HFFc6 (cell line): ENCODE measurements at regions not wholly inside any gene's neighbourhood (a gene's known extent, or its start where the extent isn't known, plus 50 kb on each side); places are given as distances from the start of the nearest gene placed in this dataset.
"Not testable (repeated sequence)": the region's sequence is repeated elsewhere in the genome, so short reads cannot be mapped to it uniquely, and the experiment has no call there.

Experiments
- DNase-seq: peaks from one replicate; pipeline ENCODE4 v3.0.0-alpha.2; 2018
- H3K27ac Mint-ChIP-seq: 2 replicates; pipeline ENCODE4 v1.8.0; 2020; ENCODE audit warnings: mild to moderate bottlenecking, mixed read lengths
- H3K27me3 Mint-ChIP-seq: 2 replicates; pipeline ENCODE4 v1.8.0; 2021; ENCODE audit warnings: mild to moderate bottlenecking, moderate library complexity, mixed read lengths; ENCODE audit not compliant: insufficient read depth
- H3K36me3 Mint-ChIP-seq: 2 replicates; pipeline ENCODE4 v1.8.0; 2021; ENCODE audit warnings: low read depth, mixed read lengths
- H3K4me1 Mint-ChIP-seq: 2 replicates; pipeline ENCODE4 v1.8.0; 2020; ENCODE audit warnings: low read depth, mixed read lengths
- H3K4me3 Mint-ChIP-seq: 2 replicates; pipeline ENCODE4 v1.8.0; 2020; ENCODE audit warnings: mild to moderate bottlenecking, moderate library complexity, mixed read lengths
- H3K9me3 Mint-ChIP-seq: 2 replicates; pipeline ENCODE4 v1.8.0; 2020; ENCODE audit warnings: mild to moderate bottlenecking, mixed read lengths
- CTCF ChIP-seq: fragments of 200-600 bp; sonication (generic); IDR thresholded peaks from 2 replicates; pipeline ENCODE4 v1.5.0; 2021; ENCODE audit warnings: antibody characterized with exemption, mild to moderate bottlenecking

- peak overlapping the region; percentile 73; the same call in 1 of the 2 replicates for H3K4me3 Mint-ChIP-seq
- no peak overlapping the region for H3K27ac Mint-ChIP-seq
- peaks cover 7% of the 10 kb centered on the region; the same call in 1 of the 2 replicates for H3K4me1 Mint-ChIP-seq
- H3K9me3 Mint-ChIP-seq = peaks cover 4% of the 10 kb centered on the region; the same call in 1 of the 2 replicates
- H3K27me3 Mint-ChIP-seq = no peaks in the 10 kb centered on the region; the same call in 1 of the 2 replicates
- DNase-seq = no peak
- no peaks in the 10 kb centered on the region; the same call in 1 of the 2 replicates for H3K36me3 Mint-ChIP-seq
- TF ChIP-seq CTCF = no peak
Measured at GRCh38 chr9:30075022-30075421, 2309.4 kb upstream of the ACO1 start.

- Mint-ChIP-seq H3K9me3 (peaks cover 4% of the 10 kb centered on the region; the same call in 1 of the 2 replicates), H3K4me1 (peaks cover 7% of the 10 kb centered on the region; the same call in 1 of the 2 replicates), H3K27me3 (no peaks in the 10 kb centered on the region; the same call in 1 of the 2 replicates), H3K36me3 (no peaks in the 10 kb centered on the region; the same call in 1 of the 2 replicates), H3K4me3 (peak overlapping the region; percentile 73; the same call in 1 of the 2 replicates), H3K27ac (no peak overlapping the region)
- no peak for DNase-seq
- no peak for TF ChIP-seq CTCF
Measured at GRCh38 chr9:30075451-30076199, 2308.8 kb upstream of the ACO1 start.

GRCh38 chr9:30078195-30078594, 2306.2 kb upstream of the ACO1 start:
- TF ChIP-seq CTCF = no peak
- DNase-seq = no peak
- H3K27me3 Mint-ChIP-seq = no peaks in the 10 kb centered on the region; the same call in 1 of the 2 replicates
- no peak overlapping the region for H3K27ac Mint-ChIP-seq
- no peaks in the 10 kb centered on the region; the same call in 1 of the 2 replicates for H3K36me3 Mint-ChIP-seq
- H3K4me1 Mint-ChIP-seq = peaks cover 7% of the 10 kb centered on the region; the same call in 1 of the 2 replicates
- peaks cover 4% of the 10 kb centered on the region; the same call in 1 of the 2 replicates for H3K9me3 Mint-ChIP-seq
- H3K4me3 Mint-ChIP-seq = no peak overlapping the region

GRCh38 chr9:30089428-30089827, 2295.0 kb upstream of the ACO1 start:
- DNase-seq = no peak
- H3K36me3 Mint-ChIP-seq = no peaks in the 10 kb centered on the region; the same call in 1 of the 2 replicates
- H3K4me3 Mint-ChIP-seq = no peak overlapping the region
- no peaks in the 10 kb centered on the region for H3K4me1 Mint-ChIP-seq
- H3K9me3 Mint-ChIP-seq = no peaks in the 10 kb centered on the region; the same call in 1 of the 2 replicates
- H3K27ac Mint-ChIP-seq = no peak overlapping the region
- no peaks in the 10 kb centered on the region for H3K27me3 Mint-ChIP-seq
- no peak for TF ChIP-seq CTCF

- no peak for TF ChIP-seq CTCF
- no peaks in the 10 kb centered on the region for H3K36me3 Mint-ChIP-seq
- no peaks in the 10 kb centered on the region; the same call in 1 of the 2 replicates for H3K27me3 Mint-ChIP-seq
- no peak for DNase-seq
- H3K9me3 Mint-ChIP-seq = peaks cover 6% of the 10 kb centered on the region
- H3K4me1 Mint-ChIP-seq = peaks cover 5% of the 10 kb centered on the region; the same call in 1 of the 2 replicates
- H3K27ac Mint-ChIP-seq = no peak overlapping the region; the same call in 1 of the 2 replicates
- H3K4me3 Mint-ChIP-seq = peak overlapping the region; percentile 11; the same call in 1 of the 2 replicates
Measured at GRCh38 chr9:30103647-30104394, 2280.6 kb upstream of the ACO1 start.

- DNase-seq, H3K27ac Mint-ChIP-seq, H3K4me1 Mint-ChIP-seq, H3K4me3 Mint-ChIP-seq, H3K36me3 Mint-ChIP-seq, H3K9me3 Mint-ChIP-seq, H3K27me3 Mint-ChIP-seq: not testable (repeated sequence)
Measured at GRCh38 chr9:30107134-30107533, 2277.3 kb upstream of the ACO1 start.
